Mammary epithelial cell (primary cell): ENCODE measurements at regions not wholly inside any gene's neighbourhood (a gene's known extent, or its start where the extent isn't known, plus 50 kb on each side); places are given as distances from the start of the nearest gene placed in this dataset.

Experiments
- EZH2 ChIP-seq: IDR thresholded peaks from 2 replicates; pipeline ENCODE4 v1.6.1; 2012; ENCODE audit warnings: low read length, inconsistent platforms, borderline replicate concordance
- TF ChIP-seq, protein P1 (sequence below), 2 donors: IDR thresholded peaks in 1 of 2; conservative IDR thresholded peaks in 1 of 2; 2 replicates each; pipeline ENCODE4 v1.5.1; 2011 to 2012; ENCODE audit warnings: inconsistent platforms in 2 of 2, low read length in 2 of 2, mild to moderate bottlenecking in 2 of 2, control low read depth in 1 of 2, low read depth in 1 of 2; ENCODE audit not compliant: insufficient read depth in 1 of 2; ENCODE audit errors: extremely low read depth in 1 of 2

DNA sequence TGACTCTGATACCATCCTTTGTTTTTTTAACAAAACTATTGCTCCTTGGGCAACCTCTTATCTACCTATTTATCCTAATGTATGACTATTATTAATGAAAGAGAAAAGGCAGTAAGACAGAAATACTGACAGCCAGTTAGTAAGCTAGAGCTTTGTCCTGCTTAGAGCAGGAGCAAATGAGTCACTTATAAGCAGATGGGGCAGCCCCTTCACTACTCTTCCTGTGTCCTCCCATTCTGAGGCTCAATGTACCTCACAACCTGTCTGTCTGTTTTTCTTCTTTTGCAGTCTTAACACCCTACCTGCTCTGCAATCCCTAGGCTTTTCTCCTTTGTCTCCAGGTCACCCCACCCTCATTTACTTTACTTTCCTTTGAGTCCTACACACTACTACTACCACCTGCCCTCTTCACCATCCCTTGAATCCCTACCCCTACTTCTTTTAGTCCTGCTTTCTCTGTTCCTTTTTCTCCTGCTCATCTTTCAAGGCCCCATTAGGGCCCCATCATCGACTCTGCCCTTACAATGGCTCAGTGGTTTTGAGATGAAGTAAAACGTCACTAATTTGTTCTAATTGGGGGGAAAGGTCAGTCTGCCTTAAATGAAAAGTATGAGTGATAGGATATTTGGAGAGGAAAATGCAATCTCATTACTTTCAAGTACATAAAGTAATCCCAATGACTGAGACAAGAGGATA is 294.3 kb downstream of the GUCY2F start:
- TF ChIP-seq, protein P1, sequence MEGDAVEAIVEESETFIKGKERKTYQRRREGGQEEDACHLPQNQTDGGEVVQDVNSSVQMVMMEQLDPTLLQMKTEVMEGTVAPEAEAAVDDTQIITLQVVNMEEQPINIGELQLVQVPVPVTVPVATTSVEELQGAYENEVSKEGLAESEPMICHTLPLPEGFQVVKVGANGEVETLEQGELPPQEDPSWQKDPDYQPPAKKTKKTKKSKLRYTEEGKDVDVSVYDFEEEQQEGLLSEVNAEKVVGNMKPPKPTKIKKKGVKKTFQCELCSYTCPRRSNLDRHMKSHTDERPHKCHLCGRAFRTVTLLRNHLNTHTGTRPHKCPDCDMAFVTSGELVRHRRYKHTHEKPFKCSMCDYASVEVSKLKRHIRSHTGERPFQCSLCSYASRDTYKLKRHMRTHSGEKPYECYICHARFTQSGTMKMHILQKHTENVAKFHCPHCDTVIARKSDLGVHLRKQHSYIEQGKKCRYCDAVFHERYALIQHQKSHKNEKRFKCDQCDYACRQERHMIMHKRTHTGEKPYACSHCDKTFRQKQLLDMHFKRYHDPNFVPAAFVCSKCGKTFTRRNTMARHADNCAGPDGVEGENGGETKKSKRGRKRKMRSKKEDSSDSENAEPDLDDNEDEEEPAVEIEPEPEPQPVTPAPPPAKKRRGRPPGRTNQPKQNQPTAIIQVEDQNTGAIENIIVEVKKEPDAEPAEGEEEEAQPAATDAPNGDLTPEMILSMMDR (conservative IDR thresholded peaks at IDR 0.05 in 1 of 2, IDR thresholded peaks at IDR 0.05 in 1 of 2; ENCODE audit: extremely low read depth in 1 of 2, insufficient read depth in 1 of 2, low read depth in 1 of 2, low read length in 2 of 2) = no peak
- no peak for TF ChIP-seq EZH2
